HG03432 (cell line): ENCODE measurements at regions not wholly inside any gene's neighbourhood (a gene's known extent, or its start where the extent isn't known, plus 50 kb on each side); places are given as distances from the start of the nearest gene placed in this dataset.

Experiments used
- ATAC-seq: cut with Tn5 transposase; IDR thresholded peaks from one replicate; pipeline ENCODE4 v1.9.1; 2021; ENCODE audit warnings: mild to moderate bottlenecking, moderate library complexity; ENCODE audit not compliant: unreplicated experiment

DNA sequence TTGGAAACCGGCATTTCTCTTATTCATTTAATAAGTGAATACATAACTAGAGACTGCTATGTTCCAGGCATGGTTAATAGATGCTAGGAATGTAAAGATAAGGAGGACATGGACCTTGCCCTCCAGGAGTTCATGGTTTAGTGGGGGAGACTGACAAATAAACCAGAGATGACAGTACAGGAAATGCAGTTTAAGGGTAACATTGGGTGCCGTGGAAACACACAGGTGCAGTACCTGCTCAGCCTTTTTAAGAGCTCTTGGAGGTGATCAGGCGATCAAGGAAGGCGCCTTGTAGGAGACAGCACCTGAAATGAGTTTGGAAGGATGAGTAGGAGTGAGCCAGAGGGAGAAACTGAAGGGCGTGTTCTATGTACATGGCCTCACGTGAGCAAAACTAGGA, 145.8 kb downstream of the AASDH start:
- no peak for ATAC-seq

DNA sequence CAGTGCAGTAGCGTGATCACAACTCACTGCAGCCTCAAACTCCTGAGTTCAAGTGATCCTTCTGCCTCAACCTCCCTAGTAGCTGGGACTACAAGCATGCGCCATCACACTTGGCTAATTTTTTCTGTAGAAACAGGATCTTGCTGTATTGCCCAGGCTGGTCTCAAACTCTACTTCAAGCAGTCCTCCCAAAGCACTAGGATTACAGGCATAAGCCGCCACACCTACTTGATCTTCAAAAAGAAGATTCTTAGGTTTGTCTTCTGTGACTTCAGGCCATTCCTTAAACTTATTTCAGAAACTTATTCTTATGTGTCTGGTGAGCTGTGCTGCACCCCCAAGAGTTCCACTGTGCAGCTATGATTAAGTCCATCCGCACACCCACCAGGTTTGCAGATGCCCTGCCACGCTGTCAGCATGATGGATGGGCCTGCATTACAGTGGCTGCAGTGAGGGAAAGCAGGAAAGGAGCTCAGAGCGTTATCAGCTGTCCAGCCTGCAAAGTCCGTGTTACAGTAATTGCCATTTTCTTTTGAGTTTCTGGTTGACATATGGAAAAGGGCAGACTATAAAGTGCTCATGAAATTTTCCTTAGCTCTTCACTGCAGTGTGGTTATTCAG, 146.6 kb downstream of the AASDH start:
- ATAC-seq = no peak

DNA sequence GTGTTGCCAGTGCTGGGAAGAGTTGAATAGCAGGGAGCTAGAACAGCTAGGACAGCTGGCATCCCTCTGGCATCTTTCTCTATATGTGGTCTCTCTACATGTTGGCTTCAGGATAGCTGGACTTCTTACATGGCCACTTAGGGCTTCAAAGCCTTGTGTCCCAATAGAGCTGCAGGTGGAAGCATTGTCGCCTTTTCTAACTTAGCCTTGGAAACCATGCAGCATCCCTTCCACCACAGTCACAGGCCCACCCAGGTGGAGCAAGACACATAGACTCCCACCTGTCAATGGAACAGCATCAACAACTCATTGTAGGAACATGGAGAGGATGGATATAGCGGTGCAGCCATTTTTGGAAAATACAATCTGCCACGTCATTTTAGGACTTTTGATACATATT, 149.0 kb downstream of the AASDH start:
- no peak for ATAC-seq

DNA sequence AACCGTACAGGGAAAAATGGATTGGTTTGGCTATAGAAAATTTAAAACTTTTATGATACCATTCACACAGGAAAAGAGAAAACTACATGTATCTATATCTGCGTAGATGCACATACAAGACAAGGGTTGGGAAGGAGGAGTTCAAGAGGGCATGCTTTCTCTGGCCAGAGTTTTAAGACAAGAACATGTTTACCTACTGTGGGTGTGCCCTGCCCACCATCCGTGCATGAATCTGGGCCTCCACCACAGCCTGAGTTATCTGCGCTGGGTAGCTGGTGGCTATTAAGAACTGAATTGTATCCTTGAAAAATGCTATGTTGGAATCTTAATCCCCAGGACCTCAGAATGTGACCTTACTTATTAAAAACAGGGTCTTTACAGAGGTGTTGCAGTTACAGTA, 151.6 kb downstream of the AASDH start:
- no peak for ATAC-seq

DNA sequence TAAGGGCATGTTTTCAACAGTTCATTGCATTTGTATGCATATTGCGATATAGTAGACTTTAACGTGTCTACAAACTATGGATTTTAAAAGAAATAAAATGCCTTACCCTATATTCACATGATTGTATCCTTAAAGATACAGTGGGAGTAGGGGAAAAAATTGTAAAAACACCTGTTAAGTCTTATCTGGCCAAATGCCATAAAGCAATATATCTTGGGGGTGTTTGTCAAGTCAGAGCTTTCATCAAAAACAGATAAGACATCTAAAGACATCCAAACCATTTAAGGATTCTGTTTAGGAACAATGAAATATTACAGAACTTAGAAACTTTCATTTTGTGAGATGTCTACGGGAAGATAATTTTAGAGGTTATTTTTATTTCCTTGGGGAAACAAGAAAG, 152.3 kb downstream of the AASDH start:
- ATAC-seq = no peak

DNA sequence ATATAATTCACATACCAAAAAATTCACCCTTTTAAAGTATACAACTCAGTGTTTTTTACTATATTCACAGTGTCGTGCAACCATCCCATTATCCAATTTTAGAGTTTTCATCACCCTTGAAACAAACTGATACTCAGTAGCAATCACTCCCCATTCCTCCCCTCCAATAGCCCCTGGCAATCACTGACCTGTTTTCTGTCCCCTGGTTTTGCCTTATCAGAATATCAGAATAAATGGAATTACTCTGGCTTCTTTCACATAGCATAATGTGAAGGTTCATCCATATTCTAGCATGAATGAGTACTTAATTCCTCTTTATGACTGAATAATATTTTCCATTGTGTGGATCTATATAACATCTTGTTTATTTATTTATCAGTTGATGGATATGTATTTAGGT, 153.2 kb downstream of the AASDH start:
- ATAC-seq = no peak

DNA sequence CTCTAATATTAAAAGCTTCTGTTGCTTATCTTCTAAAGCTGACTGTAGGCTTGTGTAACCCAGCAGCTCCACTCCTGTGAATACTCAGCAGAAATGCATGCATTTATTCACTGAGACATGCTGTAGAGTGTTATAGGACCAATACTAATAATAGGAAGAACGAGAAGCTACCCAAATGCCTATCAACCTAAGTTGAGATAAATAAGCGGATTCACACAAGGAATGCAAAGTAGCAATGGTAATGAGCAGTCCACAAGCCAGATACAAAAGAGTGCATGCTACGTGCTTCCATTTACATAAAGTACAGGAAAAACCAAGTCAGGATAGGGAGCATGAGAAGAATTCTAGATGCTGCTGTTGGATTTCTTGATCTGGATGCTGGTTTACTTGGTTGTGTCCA, 155.9 kb downstream of the AASDH start:
- ATAC-seq = no peak

DNA sequence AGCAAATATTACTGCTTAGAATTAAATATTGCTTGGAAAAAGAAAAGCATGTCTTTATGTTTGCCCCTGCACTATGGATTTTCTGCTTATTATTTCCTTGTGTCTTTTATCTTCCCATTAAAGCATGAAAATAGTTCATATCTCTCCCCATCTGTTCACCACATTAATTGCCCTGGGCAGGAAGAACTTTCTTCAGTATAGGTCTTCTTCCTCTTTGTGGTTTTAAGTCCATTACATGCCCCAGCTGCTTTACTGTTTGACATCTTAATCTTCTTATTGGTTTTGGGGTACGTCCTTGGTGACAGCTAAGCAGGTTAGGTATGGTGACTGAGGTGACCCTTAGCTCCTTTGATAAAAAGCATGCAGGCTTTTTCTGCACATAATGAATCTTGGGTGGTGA, 157.3 kb downstream of the AASDH start:
- no peak for ATAC-seq

DNA sequence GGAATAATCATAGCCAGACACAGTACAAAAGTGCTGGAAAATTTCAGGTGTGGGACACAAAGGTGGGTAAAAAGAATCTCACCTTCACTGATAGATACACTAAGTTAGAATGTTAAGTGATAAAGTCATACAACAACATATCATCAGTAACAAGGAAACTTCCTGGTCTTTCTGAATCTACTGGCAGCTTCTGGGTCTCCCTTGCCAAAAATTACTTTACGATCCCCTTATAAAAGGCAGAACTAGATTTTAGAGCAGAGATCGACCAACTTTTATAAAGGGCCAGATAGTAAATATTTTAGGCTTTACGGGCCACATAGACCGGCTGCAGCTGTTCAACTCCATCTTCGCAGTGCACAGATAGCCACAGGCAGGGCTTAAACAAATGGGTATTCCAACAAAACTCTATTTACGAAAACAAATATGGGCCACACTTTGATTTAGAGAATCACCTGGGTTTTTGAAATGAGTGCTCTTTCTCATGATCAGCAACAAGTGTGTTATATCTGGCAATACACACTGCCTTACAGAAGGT, 159.9 kb downstream of the AASDH start:
- ATAC-seq = no peak

DNA sequence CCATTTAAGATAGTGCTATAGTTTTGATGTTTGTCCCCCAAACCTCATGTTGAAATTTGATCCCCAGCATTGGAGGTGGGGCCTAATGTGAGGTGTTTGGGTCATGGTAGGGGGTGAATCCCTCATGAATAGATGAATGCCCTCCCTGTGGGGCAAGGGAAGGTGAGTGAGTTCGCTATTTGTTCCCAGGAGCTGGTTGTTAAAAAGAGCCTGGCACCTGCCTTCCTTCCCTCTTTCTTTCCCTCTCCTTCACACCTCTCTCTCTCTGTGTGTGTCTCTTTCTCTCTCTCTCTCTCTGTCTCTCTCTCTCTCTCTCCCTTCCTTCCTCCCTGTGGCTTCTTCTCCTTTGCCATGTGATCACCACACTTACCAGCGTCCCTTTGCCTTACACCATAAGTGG, 160.7 kb downstream of the AASDH start:
- ATAC-seq = no peak

DNA sequence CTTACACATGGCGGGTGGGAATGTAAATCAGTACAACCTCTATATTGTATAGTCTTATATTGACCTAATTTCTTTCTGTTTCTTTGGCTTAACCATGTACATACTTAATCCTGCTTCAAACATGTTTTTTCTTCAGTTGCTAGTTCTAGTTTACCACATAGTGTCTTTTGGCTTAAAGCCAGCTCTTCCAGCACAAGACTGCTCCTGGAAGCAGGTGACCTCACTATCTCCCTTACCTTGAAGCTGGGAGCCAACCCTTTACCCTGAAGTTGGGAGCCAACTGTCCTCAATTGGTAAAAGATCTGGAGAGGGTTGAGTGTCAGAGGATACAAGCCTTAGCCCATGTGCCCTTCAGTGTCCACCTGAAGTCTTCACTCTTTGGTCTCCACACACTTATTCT, 162.7 kb downstream of the AASDH start:
- ATAC-seq = no peak

DNA sequence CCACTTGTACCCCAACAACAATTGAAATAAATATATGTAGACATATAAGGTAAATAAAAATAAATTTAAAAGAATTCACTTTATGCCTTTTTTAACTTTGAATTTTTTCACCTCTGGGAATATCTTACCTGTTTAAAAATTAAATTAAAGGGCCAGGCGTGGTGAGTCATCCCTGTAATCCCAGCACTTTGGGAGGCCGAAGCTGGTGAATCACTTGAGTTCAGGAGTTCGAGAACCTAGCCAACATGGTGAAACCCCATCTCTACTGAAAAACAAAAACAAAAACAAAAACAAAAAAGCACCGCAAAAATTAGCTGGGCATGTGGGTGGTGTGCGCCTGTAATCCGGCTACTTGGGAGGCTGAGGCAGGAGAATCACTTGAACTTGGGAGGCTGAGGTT, 164.8 kb downstream of the AASDH start:
- no peak for ATAC-seq

DNA sequence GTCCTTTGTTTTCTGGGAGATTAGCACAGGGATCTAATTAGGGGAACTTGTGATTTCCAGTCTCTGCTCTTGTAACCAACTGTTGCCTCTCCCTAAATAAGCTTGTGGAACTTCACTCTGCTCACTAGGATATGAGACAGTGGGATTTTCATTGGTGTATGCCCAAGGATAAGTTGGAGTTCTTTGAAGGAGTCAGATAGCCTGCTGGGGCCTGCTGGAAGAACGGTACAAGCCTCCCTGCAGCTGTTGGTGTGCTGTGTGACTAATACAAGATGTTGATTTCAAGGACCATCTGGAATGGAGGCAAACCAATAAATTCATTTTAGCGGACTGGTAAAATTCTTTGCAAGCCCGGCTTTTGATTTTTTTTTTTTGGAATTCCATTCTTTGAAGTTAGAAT, 167.0 kb downstream of the AASDH start:
- ATAC-seq = no peak

DNA sequence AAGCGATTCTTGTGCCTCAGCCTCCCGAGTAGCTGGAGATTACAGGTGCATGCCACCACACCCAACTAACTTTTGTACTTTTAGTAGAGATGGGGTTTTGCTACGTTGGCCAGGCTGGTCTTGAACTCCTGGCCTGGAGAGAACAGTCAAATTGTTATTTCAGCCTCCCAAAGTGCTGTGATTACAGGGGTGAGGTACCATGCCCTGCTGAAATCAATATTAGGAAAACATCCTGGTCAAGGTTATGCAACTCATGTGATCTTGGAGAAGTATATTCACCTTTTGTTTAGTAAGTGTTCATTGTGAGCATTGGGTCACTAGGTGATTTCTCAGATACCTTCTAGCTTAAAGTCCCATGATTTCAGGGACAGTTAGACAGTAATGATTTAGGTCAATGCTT, 167.8 kb downstream of the AASDH start:
- no peak for ATAC-seq

DNA sequence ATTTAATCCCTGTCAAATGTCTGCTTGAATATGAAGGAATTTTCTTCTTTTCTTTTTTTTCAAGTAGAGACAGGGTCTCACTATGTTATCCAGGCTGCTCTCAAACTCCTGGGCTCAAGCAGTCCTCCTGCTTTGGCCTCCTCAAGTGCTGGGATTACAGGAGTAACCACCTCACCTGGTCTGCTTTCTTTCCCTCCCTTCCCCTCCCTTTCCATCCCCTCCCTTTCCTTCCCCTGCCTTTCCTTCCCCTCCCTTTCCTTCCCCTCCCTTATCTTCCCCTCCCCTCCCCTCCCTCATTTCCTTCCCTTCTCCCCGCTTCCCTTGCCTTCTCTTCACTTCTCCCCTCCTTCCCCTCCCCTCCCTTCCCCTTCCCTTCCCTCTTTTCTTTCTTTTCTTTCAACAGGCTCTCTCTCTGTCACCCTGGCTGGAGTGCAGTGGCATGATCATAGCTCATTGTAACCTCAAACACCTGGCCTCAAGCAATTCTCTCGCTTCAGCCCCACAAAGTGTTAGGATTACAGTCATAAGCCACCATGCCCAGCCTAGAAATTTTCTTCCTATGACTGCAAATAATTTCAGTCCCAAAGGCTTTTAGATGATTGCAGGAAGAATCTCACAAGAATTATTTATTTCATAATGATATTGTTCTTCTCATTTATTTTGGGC, 168.9 kb downstream of the AASDH start:
- no peak for ATAC-seq

DNA sequence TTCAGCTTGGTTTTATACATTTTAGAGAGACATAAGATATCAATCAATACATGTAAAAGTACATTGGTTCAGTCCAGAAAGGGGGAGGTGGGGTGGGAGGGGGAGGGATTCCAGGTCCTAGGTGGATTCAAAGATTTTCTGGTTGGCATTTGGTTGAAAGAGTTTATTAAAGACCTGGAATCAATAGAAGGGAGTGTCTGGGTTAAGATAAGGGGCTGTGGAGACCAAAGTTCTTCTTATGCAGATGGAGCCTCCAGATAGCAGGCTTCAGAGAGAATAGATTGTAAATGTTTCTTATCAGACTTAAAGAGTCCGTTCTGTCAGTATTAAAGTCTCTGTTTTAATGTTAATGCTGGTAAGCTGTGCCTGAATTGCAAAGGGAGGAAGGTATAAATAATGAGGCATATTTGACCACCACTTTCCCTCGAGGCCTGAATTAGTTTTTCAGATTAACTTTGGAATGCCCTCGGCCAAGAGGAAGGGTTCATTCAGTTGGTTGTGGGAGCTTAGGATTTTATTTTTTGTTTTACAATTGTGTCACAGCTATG, 169.9 kb downstream of the AASDH start:
- no peak for ATAC-seq

DNA sequence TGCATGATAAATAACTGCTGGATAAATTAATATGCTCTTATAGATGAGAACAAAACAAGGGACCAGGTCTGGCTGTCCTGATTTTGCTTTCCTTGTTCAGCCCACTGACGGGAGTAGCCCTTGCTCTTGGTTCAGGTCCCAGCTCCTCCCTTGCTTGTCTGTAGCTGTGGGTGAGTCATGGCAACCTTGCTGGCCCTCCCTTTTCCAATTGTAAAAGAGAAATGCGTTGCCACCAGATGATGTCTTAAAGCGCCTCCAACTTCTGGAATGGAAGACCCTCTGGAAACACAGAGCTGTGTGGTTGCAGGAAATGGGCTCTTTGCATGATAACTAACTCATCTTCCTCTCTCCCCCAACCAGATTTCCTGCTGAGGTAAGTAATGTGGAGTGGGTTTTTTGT, 171.4 kb downstream of the AASDH start:
- no peak for ATAC-seq

DNA sequence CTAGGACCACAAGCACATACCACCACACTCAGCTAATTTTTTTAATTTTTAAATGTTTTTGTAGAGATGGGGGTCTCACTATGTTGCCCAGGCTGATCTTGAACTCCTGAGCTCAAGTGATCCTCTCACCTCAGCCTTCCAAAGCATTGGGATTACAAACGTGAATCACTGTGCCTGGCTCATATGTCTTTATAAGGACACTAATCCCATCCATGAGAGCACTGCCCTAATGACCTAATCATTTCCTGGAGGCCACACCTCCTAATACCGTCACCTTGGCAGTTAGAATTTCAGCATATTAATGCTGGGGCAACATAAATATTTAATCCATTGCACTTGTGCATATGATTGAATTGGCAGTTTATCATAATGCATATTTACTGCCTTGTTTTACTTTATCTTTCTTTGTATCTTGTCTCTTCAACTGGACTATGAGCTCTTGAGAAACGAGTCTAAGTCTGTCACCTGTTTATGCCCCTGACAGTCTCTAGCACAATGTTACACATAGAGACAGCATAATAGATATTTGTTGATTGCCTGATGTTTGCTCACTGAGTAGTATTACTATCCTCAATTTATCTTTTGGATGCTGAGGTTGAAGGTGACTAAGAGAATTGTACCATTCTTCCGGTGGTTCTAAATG, 172.0 kb downstream of the AASDH start:
- ATAC-seq = no peak

DNA sequence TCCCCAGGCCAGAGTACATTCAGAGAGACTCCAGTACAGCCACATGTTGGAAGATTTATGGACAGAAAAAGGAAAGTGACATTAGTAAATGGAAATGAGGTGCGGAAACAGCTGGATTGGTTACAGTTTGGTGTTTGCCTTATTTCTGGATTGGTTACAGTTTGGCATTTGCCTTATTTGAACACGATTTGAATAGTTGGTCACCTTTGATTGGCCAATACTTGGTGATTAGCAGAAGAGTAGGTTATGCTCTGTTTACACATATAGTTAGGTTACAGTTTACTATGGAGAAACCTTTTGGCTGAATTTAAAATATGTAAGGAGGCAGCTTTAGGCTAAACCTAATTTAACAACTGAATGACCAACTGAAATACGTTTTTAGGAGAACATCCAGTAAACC, 173.7 kb downstream of the AASDH start:
- ATAC-seq = no peak

DNA sequence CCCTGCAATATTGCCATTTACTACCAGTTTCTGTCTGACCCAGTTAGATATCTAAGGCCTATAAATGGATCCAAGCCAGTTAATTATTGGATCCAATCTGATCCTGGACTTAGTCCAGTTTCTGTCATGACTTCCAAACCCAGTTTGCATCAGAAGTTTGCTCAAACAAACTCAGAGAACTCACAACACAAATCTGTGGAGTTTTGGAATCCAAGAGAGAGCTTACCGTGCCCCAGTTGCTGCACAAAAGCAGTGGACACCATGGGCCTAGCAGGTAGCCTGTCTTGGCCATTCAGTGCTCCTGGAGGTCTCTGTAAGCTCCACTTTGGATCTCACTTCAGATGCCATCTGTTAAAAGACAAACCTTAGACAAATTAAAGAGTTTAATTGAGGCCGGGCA, 174.5 kb downstream of the AASDH start:
- no peak for ATAC-seq

DNA sequence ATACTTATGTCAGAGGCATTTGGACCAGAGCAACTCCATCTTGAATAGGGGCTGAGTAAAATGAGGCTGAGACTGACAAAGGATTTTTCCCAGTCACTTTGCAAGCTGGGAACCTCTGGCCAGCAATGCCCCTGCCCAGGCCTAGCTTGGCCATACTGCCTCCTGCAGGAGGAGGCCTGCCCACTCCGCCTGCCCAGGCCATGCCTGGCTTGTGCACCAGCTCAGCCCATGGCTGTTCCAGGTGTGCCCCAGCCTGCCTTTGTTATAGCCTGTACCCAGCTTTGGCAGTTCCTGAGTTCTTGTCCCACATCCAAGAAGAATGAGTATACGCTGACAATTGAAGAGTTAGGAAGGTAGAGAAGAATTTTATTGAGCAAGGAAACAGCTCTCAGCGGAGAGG, 176.1 kb downstream of the AASDH start:
- ATAC-seq = no peak

DNA sequence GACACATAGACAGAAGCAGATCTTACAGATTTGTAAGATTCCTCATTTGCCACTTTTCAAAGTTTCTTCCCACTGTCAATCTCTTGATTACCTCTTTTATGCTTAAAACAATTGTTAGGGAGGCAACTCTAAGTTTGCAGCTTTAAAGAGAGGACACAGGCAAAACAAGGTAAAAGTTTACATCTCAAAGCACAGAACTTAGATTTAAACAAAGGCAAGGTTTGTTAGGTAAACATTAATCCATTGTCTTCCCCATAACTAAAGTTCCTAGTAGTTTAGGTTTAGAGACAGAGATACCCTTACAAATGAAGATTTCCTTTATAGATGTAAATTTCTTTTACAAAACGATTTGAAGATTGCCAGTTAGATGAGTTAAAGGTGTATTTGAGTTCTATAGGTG, 176.9 kb downstream of the AASDH start:
- ATAC-seq = no peak
